ENCODE measurements at regions not wholly inside any gene's neighbourhood (a gene's known extent, or its start where the extent isn't known, plus 50 kb on each side); places are given as distances from the start of the nearest gene placed in this dataset.
A peak's percentile ranks its signal among the peaks of the same experiment; 100 is the strongest.

DNA sequence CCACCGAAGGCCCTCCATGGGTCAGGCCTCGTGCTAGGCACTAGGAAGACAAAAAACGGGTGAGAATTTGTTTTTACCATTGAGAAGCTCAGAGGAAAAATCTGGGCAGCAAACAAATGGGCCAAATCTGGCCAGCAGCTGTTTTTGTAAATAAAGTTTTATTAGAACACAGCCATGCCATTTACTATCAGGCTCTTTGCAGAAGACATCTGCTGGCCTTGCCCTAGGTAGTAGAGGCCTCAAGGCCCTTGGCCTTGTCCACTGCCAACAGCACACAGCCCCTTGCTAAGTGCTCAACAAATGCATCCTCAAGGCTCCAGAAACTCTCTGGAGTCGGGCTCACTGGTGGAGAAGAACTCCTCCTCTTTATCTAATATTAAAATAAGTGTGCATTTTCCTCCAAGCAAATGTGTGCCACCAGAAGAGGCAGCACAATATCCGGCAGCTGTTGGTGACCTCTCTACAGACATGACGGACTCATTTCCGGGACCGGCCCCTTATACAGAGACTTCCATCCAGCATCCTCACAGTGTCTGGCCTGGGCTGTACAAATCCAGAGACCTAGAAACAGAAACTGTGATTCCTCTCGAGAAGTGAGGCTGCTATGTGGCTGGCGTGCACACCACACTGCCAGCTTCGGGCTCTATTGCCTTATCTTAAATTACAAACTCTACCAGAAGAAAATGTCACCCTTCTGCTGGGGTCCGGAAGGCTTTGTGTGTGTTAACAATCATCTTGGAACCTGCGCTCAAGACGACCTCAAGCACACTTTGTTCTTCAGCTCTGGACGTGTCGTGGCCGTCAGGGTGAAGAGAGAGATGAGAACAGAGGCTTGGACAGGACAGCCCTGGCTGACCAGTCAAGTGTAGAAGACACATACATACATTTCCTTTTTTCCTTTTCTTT is 203.9 kb downstream of the TOMM20 start:
- Histone ChIP-seq H3K27ac (ENCODE audit: extremely low read depth, low read depth, low read length) (no peak overlapping the region), H3K9me1 (ENCODE audit: control insufficient read depth, insufficient read depth, low read length) (no peaks in the 10 kb centered on the region), H2AFZ (ENCODE audit: low read depth, low read length) (no peak overlapping the region), H3K4me2 (ENCODE audit: insufficient read depth, low read length) (no peak overlapping the region), H3K4me1 (replicated peaks in 1 of 2; ENCODE audit: control insufficient read depth in 2 of 2, insufficient read depth in 2 of 2, low read length in 2 of 2) (peaks cover 0 to 3% of the 10 kb centered on the region in 2 experiments; a peak in 2 of 5 replicates), H3K4me3 (no peak overlapping the region), H3K9me3 (replicated peaks; ENCODE audit: control insufficient read depth, insufficient read depth, low read depth, low read length) (no peaks in the 10 kb centered on the region; the same call in 1 of the 2 replicates), H3K27me3 (ENCODE audit: control insufficient read depth in 2 of 2, insufficient read depth in 2 of 2, low read length in 2 of 2) (no peaks in the 10 kb centered on the region), H3K36me3 (ENCODE audit: control insufficient read depth, insufficient read depth, low read length) (no peaks in the 10 kb centered on the region), H4K20me1 (replicated peaks; ENCODE audit: control insufficient read depth, insufficient read depth, low read length) (no peaks in the 10 kb centered on the region), H3K9ac (ENCODE audit: insufficient read depth in 1 of 2, low read depth in 2 of 2, low read length in 2 of 2) (no peak overlapping the region), H3K79me2 (ENCODE audit: control insufficient read depth, insufficient read depth, low read length) (no peaks in the 10 kb centered on the region)
- POLR2A ChIA-PET: no interaction called here
- DNase-seq (ENCODE audit: extremely low read depth in 1 of 4, low spot score in 3 of 4) (no peak), FAIRE-seq (no peak), ATAC-seq (no peak)
- no peak for TF ChIP-seq PHTF2 (CRISPR knock-in tag; IDR thresholded peaks at IDR 0.05)
- TF ChIP-seq, protein P1, sequence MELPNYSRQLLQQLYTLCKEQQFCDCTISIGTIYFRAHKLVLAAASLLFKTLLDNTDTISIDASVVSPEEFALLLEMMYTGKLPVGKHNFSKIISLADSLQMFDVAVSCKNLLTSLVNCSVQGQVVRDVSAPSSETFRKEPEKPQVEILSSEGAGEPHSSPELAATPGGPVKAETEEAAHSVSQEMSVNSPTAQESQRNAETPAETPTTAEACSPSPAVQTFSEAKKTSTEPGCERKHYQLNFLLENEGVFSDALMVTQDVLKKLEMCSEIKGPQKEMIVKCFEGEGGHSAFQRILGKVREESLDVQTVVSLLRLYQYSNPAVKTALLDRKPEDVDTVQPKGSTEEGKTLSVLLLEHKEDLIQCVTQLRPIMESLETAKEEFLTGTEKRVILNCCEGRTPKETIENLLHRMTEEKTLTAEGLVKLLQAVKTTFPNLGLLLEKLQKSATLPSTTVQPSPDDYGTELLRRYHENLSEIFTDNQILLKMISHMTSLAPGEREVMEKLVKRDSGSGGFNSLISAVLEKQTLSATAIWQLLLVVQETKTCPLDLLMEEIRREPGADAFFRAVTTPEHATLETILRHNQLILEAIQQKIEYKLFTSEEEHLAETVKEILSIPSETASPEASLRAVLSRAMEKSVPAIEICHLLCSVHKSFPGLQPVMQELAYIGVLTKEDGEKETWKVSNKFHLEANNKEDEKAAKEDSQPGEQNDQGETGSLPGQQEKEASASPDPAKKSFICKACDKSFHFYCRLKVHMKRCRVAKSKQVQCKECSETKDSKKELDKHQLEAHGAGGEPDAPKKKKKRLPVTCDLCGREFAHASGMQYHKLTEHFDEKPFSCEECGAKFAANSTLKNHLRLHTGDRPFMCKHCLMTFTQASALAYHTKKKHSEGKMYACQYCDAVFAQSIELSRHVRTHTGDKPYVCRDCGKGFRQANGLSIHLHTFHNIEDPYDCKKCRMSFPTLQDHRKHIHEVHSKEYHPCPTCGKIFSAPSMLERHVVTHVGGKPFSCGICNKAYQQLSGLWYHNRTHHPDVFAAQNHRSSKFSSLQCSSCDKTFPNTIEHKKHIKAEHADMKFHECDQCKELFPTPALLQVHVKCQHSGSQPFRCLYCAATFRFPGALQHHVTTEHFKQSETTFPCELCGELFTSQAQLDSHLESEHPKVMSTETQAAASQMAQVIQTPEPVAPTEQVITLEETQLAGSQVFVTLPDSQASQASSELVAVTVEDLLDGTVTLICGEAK (IDR thresholded peaks at IDR 0.05): peak; percentile 94
- TF ChIP-seq, protein P1 (CRISPR knock-in tag; IDR thresholded peaks at IDR 0.05): peak; percentile 84
- in situ Hi-C loops (cut with MboI): no loop called here
- 53% methylated on average over 17 of the region's 17 CpGs for WGBS (ENCODE audit: insufficient coverage, low coverage, missing lambda C conversion rate)
- CTCF ChIA-PET (ENCODE audit: low intra/inter-chr PET ratio): no interaction called here
- intact Hi-C loops (cut with micrococcal nuclease): no loop called here
- no TSS peak for BruUV-seq (replicated peaks)

Data from K562 (cell line).